HCT116 (cell line): ENCODE measurements at regions not wholly inside any gene's neighbourhood (a gene's known extent, or its start where the extent isn't known, plus 50 kb on each side); places are given as distances from the start of the nearest gene placed in this dataset.

Experiments used
- CEBPB ChIP-seq: IDR thresholded peaks from 2 replicates; pipeline ENCODE4 v1.6.1; 2012; ENCODE audit warnings: low read depth
- CTCF ChIP-seq, 3 experiments: fragments of 200-600 bp in 1 of 3; sonication (generic) in 1 of 3; IDR thresholded peaks in 2 of 3; conservative IDR thresholded peaks in 1 of 3; 2 replicates each; pipeline ENCODE4 v1.5.1; 2012 to 2017; ENCODE audit warnings: low read depth in 2 of 3, low read length in 2 of 3, antibody characterized with exemption in 1 of 3, borderline replicate concordance in 1 of 3, control low read depth in 1 of 3, mild to moderate bottlenecking in 1 of 3, mixed read lengths in 1 of 3, mixed run types in 1 of 3, moderate library complexity in 1 of 3; ENCODE audit not compliant: insufficient read depth in 1 of 3
- EZH2 ChIP-seq: fragments of 200-600 bp; sonication (generic); IDR thresholded peaks from 2 replicates; pipeline ENCODE4 v1.6.1; 2017; ENCODE audit warnings: antibody characterized with exemption, mixed run types
- EZH2phosphoT487 ChIP-seq: fragments of 200-600 bp; IDR thresholded peaks from 2 replicates; pipeline ENCODE4 v1.6.1; 2018; ENCODE audit warnings: antibody characterized with exemption, borderline replicate concordance
- JUND ChIP-seq: IDR thresholded peaks from 2 replicates; pipeline ENCODE4 v1.6.1; 2012
- RAD21 ChIP-seq: IDR thresholded peaks from 2 replicates; pipeline ENCODE4 v1.6.1; 2012; ENCODE audit warnings: low read depth, mild to moderate bottlenecking
- REST ChIP-seq: IDR thresholded peaks from 2 replicates; pipeline ENCODE4 v1.6.1; 2012; ENCODE audit warnings: low read depth
- ZNF274 ChIP-seq: fragments of 200-500 bp; sonication (Bioruptor generic); IDR thresholded peaks from 2 replicates; pipeline ENCODE4 v1.6.1; 2014; ENCODE audit warnings: mild to moderate bottlenecking, low read depth, low read length, inconsistent platforms

GRCh38 chr11:13905137-13905781 lies 57.3 kb upstream of the SPON1 start:
- TF ChIP-seq CTCF (IDR thresholded peaks at IDR 0.05 in 2 of 3, conservative IDR thresholded peaks at IDR 0.05 in 1 of 3; ENCODE audit: borderline replicate concordance in 1 of 3, insufficient read depth in 1 of 3, low read depth in 2 of 3, low read length in 2 of 3) (no peak), RAD21 (no peak), JUND (no peak), ZNF274 (no peak), CEBPB (no peak), REST (no peak), EZH2phosphoT487 (no peak), EZH2 (no peak)
